Activated effector memory CD4-positive, alpha-beta T cell treated with Interleukin-2 at 50 U/mL for 16 hours (primary cell): ENCODE measurements at regions not wholly inside any gene's neighbourhood (a gene's known extent, or its start where the extent isn't known, plus 50 kb on each side); places are given as distances from the start of the nearest gene placed in this dataset.
"Not testable (repeated sequence)": the region's sequence is repeated elsewhere in the genome, so short reads cannot be mapped to it uniquely, and the experiment has no call there.

Experiments
- DNase-seq: peaks from one replicate; pipeline ENCODE4 v3.0.0-alpha.2; 2020

- DNase-seq, result no peak
These were observed 217.1 kb upstream of the SMIM31 start for GRCh38 chr4:164536814-164537213.

- no peak for DNase-seq
These were observed 215.8 kb upstream of the SMIM31 start for GRCh38 chr4:164538097-164538496.

DNA sequence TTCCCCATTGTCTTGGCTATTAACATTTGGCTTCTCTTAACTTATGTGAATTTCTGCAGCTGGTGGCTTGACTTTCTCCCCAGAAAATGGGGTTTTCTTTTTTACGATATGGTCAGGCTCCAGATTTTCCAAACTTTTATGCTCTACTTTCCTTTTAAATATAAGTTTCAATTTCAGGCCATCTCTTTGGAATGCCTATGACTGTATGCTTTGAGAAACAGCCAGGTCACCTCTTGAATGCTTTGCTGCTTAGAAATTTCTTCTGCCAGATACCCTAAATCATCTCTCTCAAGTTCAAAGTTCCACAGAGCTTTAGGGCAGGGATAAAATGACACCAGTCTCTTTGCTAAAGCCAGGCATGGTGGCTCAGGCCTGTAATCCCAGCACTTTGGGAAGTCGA is 212.9 kb upstream of the SMIM31 start:
- DNase-seq, result no peak

- no peak for DNase-seq
These were observed 211.5 kb upstream of the SMIM31 start for GRCh38 chr4:164542431-164542830.

DNA sequence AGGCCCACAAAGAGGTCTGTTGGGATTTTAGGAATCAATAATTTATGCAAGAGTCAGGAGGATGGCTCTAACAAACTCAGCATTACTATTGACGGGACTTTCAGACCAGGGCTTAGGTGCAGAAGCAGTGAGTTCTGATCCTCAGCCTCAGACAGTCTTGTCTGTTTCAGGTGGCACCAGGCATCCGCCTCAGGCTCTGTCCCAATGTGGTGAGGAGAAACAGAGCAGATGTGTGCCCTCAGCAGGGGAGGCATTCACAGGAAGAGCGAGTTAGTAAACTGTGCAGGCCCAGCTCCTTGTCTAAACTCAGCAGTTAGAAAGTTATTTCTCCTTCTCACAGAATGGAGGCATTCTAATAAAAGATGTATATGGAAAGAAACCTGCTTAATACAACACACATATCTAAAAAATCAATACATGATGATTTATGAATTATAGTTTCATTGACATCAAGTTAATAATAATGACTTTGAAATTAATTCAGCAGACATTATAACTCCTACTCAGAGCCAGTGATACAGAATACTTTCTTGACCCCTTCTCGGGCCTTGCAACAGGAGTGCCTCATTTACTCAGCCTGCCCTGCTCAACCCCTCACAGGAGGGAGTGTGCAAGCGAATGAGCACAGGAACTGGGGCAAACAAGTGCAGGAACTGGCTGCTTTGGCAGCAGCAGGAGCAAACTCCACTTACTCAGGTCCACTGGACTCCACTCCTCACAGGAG is 202.8 kb upstream of the SMIM31 start:
- DNase-seq, result no peak

DNA sequence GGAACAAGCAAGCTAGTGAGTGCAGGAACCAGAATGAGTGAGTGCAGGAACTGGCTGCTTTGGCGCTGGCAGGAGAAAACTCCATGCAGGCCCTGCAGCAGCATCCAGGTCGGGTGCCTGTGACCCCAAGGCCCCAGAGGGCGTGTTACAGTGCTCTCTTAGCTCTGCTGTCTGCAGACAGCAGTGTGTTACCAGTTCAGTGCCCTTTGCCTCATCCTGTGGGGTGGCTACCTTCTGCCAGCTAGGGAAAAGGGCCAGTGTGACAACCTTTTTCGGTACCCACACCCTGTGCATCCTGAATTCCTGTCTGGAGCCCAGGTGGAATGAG is 202.3 kb upstream of the SMIM31 start:
- DNase-seq, result no peak

DNA sequence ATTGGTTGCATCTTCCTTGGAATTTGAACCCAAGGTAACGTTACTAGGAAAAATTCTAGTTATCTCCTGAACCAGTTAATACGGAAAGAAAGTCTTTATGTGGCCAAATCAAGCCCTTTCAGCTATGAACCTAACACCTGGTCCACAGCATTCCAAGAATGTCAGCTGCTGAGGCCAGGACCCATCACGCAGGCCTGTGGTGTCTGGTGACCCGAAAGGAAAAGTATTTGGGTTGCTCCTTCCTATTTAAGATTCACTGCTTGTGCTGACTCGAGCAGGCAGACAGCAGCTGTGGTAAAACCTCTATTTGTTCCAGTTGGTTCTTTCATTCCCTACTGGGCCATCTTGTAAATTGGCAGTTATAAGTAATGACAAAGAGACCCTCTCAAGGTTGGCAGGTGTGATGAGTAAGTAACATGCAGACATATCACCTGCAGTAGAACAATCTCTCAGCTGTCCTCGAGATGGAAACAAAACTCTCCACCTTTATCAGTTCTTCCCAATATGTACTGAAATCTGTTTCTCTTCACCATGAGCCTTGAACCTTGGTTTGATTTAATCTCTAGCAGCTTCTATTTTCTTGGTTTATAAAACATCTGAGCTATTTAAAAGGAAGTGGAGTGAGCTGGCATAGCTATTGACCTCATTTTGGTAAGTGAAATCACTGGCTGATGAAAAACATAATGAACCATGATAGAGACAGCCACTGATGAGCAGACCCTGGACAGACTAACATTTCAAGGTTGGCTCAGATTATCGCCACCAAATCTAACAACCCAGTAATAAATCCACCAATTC is 182.1 kb upstream of the SMIM31 start:
- no peak for DNase-seq

DNA sequence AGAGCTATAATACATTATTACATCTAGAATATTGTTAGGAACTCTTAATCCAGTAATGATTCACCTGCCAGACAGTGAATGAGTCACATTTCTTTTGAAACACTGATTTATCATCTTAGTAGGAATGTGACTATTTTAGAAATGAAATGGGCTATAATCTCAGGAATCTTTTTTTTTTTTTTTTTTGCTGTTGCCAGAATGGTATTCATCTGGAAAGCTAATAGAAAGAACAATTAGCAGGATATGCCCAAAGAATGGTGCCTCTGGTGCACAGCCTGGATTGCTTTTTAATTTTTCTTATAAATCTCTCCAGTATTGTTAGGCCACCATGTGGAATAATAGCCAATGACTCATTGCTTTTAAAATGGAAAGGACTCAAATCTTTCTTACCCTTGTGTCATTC is 181.1 kb upstream of the SMIM31 start:
- no peak for DNase-seq

DNA sequence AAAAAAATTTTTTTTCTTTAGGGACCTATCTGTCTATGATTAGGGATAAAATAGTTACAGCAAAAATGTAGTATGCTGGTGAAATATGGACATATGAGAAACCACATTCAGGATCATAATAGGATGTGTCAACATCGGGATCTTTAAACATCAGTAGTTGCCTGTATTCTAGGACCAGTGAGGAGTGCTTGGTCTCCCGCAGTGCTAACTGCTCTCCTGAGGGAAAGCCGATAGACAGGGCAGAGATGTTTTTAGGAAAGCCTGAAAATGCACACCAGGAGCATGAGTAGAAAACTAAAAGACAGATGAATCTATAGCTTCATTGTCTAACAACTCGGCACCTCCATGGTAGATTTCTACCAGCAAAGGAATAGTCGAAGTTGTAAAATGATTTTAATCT is 178.1 kb upstream of the SMIM31 start:
- no peak for DNase-seq

DNA sequence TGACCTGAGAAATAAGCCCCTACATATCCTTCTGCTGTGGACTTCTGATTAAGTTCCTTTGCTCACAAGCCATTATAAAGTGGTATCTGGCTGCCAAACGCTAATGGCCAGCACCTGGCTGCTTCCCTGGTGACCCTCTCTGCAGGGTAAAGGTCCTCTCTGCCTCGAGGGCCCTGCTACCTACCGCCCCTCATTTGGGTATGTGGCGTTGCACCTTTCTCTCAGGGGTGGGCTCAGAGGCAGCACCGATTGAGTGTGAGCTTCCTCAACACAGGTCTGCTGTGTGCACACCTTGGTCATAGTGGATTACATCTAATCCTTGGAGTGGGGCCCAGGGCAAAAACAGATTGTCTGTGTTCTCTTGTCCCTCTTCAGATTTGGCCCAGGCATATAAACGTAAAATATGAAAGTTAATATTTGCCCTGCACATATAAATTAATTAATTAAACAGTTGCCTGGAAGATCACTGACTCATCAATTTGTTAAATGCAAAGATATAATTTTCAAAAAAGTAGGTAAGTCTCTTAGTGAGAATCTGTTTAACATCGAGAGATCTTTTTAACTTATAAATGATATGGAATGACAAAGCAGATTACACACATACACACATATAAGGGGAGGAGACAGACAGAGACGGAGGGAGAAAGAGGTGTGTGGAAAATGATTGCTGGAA is 174.5 kb upstream of the SMIM31 start:
- DNase-seq, result no peak

GRCh38 chr4:164591666-164592065 is 162.3 kb upstream of the SMIM31 start:
- DNase-seq, result no peak

DNA sequence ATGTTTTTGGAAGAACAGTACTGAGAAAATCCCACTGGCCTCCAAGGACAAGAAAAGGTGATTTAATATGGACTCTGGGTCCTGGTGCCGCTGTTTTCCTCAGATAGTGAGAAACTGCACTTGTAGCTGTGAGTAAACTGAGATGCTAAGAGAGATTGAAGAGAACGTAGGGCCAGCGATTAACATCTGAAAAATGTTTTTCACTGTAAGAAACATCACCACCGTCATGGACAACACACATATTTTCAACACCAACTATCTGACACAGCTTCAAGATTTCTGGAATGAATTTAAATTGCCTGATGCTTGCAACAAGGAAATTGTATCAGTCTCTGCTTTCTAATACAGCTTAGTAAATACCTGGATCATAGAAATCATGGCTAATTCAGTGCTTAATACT is 158.2 kb upstream of the SMIM31 start:
- DNase-seq, result no peak

DNA sequence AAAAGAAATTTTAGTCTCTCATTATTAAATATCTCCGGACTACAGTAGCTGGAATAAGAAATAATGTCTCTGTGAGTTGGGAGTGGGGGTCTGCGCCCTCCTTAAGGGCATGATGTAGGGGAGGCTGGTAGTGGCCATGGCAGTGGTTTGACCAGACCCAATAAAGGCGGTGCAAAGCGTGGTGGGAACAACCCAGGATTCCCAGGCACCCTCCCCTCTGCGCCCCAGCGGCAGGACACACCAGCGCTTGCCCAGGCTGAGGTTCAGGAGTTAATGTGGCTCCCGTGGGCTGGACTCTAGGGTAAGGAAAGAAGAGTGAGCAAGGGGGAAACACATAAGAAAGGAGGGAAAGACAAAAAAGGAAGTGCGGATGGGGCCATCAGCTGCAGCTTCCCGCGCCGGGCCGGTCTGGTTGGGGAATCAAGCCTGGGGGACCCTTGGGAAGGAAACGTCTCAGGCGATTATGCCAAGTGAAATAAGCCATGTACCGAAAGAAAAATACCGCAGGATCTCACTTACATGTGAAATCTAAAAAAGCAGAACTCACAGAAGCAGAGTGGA is 157.5 kb upstream of the SMIM31 start:
- DNase-seq, result no peak

- no peak for DNase-seq
These were observed 157.0 kb upstream of the SMIM31 start for GRCh38 chr4:164596927-164597326.

DNA sequence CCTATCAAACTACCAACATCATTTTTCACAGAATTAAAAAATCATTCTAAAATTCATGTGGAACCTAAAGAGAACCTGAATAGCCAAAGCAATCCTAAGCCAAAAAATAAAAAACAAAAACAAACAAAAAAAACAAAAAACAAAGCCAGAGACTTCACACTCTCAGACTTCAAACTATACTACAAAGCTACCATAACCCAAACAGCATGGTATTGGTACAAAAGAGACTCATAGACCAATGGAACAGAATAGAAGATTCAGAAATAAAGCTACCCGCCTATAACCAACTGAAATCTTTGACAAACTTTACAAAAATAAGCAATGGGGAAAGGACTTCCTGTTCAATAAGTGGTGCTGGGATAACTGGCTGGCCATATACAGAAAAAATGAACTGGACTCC is 152.3 kb upstream of the SMIM31 start:
- DNase-seq, result no peak

GRCh38 chr4:164605791-164606190 is 148.1 kb upstream of the SMIM31 start:
- DNase-seq, result not testable (repeated sequence)

DNA sequence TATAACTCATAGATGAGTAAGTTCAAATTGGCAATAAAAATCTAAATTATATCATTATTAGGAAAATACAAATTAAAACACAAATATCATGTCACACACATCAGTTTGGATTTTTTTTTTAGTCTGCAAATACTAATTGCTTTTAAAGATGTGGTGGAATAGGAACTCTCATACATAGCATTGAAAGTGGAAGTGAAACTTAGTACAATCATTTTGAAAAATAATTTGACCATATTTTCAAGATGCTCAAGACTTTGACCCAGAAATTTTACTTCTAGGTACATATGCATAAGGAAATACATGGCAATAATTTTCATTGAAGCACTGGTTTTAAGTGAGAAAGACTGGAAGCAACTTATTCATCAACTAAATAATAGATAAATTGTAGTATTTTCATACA is 147.5 kb upstream of the SMIM31 start:
- no peak for DNase-seq

GRCh38 chr4:164613256-164613655 is 140.7 kb upstream of the SMIM31 start:
- no peak for DNase-seq

DNA sequence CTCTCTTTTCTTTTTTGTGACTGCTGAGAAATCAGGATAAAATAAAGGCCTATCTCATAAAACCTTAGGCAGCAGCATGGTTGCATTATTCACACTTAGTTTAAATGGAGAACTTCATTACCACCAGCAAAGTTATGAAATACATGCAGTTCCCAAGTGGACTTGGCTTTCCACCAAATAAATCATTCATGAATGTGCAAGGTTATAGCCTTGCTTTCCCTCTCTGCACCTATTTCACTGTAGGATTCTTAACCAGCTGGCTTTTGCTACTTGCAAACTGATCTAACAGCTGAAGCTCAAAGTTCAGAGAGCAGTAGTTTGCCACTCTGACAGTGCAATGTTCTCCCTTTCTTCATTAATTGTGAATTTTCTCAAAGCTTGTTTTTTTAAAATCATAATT is 140.1 kb upstream of the SMIM31 start:
- DNase-seq, result no peak

- DNase-seq, result no peak
These were observed 139.6 kb upstream of the SMIM31 start for GRCh38 chr4:164614329-164614728.

GRCh38 chr4:164614999-164615398 is 138.9 kb upstream of the SMIM31 start:
- no peak for DNase-seq

DNA sequence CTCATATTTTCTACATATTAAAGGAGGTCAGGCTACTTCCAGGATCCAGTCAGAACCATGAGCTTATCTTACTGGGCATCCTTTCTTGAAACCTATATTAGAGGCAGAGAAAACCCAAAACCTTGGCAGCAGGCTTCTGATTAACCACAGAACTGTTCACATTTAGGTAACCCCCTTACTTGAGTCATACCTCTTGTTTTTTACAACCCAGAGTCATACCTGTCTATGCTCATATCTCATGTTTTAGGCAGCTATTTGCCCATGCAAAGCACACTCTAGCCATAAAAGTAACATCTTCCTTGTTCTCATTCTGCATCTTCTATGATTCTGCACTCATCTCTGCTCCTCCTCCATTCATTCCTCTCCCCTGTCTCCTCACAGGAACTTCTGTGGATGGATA is 138.0 kb upstream of the SMIM31 start:
- no peak for DNase-seq

GRCh38 chr4:164616961-164617360 is 137.0 kb upstream of the SMIM31 start:
- DNase-seq, result no peak

- no peak for DNase-seq
These were observed 136.5 kb upstream of the SMIM31 start for GRCh38 chr4:164617426-164617825.
